Dermis microvascular lymphatic vessel endothelial cell (primary cell): ENCODE measurements at regions not wholly inside any gene's neighbourhood (a gene's known extent, or its start where the extent isn't known, plus 50 kb on each side); places are given as distances from the start of the nearest gene placed in this dataset.
A peak's percentile ranks its signal among the peaks of the same experiment; 100 is the strongest.

Experiments
- DNase-seq, 2 donors: peaks; one replicate each; pipeline versions ENCODE4 v3.0.0 to v3.0.0-alpha.2; 2010; ENCODE audit warnings: low read depth in 2 of 2

- DNase-seq, result no peak
These were observed 56.2 kb upstream of the HES1 start for GRCh38 chr3:194079702-194080172.

- DNase-seq, result no peak
These were observed 55.5 kb upstream of the HES1 start for GRCh38 chr3:194080436-194080835.

- DNase-seq, result no peak
These were observed 54.8 kb upstream of the HES1 start for GRCh38 chr3:194080913-194081800.

- DNase-seq, result no peak
These were observed 54.1 kb upstream of the HES1 start for GRCh38 chr3:194081826-194082225.

GRCh38 chr3:194082743-194083636, 53.0 kb upstream of the HES1 start:
- DNase-seq, result peak in 1 of 2 donors; percentile 70

- no peak for DNase-seq
These were observed 52.2 kb upstream of the HES1 start for GRCh38 chr3:194083637-194084224.

- no peak for DNase-seq
These were observed 51.7 kb upstream of the HES1 start for GRCh38 chr3:194084284-194084683.
